B cell (primary cell): ENCODE measurements at regions not wholly inside any gene's neighbourhood (a gene's known extent, or its start where the extent isn't known, plus 50 kb on each side); places are given as distances from the start of the nearest gene placed in this dataset.

Experiments used
- CTCF ChIP-seq: fragments of 200-600 bp; IDR thresholded peaks from one replicate; pipeline ENCODE4 v1.8.0; 2022; ENCODE audit warnings: antibody characterized with exemption, mild to moderate bottlenecking
- EZH2 ChIP-seq: IDR thresholded peaks from 2 replicates; pipeline ENCODE4 v1.6.1; 2012; ENCODE audit warnings: borderline replicate concordance, low read depth, mild to moderate bottlenecking, moderate library complexity, low read length; ENCODE audit not compliant: insufficient read depth, poor library complexity, severe bottlenecking

- TF ChIP-seq CTCF, result no peak
- TF ChIP-seq EZH2, result no peak
These were observed 52.3 kb upstream of the RPS6KA3 start for GRCh38 chrX:20319054-20319453.
